ENCODE measurements at regions not wholly inside any gene's neighbourhood (a gene's known extent, or its start where the extent isn't known, plus 50 kb on each side); places are given as distances from the start of the nearest gene placed in this dataset.

DNA sequence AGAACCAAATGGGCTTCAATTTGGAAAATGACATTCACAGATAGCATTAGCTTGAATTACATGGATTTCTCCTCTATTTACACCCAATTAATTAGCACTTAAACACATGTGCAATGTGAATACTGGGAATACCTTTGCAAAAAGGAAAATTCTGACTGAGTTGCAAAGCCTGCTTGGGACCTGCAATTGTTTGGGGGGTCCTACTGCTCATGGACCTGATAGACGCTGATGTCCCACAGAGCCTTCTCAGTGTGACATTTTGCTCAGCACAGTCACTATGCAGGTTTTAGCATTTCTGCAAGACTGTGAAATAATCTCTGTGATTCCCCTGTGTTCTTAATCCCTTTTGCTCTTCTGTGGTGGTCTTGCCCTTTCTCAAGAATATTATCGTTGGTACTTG lies 101.2 kb upstream of the PGRMC2 start:
- no peaks in the 10 kb centered on the region for H3F3A ChIP-seq (ENCODE audit: insufficient read depth, low read length)
- no peaks in the 10 kb centered on the region for H3K4me1 ChIP-seq (ENCODE audit: insufficient read depth, low read length, severe bottlenecking)
- H2AFZ ChIP-seq (ENCODE audit: low read length), result no peak overlapping the region
- H3K4me2 ChIP-seq (ENCODE audit: low read length), result no peak overlapping the region
- H4K20me1 ChIP-seq (ENCODE audit: insufficient read depth, low read length), result no peaks in the 10 kb centered on the region
- no peaks in the 10 kb centered on the region for H3K79me2 ChIP-seq (ENCODE audit: insufficient read depth, low read length)
- H3K9me3 ChIP-seq (ENCODE audit: low read length), result no peaks in the 10 kb centered on the region
- no peak overlapping the region for H3K9ac ChIP-seq (ENCODE audit: low read length)
- H3K27ac ChIP-seq (ENCODE audit: low read depth, low read length, poor library complexity, severe bottlenecking), result no peak overlapping the region
- no peaks in the 10 kb centered on the region for H3K36me3 ChIP-seq (ENCODE audit: insufficient read depth, low read length)
- H3K27me3 ChIP-seq (ENCODE audit: insufficient read depth, low read length), result no peaks in the 10 kb centered on the region
- no peak overlapping the region for H3K4me3 ChIP-seq (ENCODE audit: low read depth, low read length, poor library complexity, severe bottlenecking)
- no peak for TF ChIP-seq EZH2 (IDR thresholded peaks at IDR 0.05; ENCODE audit: borderline replicate concordance, low read length)
- TF ChIP-seq, protein P1, sequence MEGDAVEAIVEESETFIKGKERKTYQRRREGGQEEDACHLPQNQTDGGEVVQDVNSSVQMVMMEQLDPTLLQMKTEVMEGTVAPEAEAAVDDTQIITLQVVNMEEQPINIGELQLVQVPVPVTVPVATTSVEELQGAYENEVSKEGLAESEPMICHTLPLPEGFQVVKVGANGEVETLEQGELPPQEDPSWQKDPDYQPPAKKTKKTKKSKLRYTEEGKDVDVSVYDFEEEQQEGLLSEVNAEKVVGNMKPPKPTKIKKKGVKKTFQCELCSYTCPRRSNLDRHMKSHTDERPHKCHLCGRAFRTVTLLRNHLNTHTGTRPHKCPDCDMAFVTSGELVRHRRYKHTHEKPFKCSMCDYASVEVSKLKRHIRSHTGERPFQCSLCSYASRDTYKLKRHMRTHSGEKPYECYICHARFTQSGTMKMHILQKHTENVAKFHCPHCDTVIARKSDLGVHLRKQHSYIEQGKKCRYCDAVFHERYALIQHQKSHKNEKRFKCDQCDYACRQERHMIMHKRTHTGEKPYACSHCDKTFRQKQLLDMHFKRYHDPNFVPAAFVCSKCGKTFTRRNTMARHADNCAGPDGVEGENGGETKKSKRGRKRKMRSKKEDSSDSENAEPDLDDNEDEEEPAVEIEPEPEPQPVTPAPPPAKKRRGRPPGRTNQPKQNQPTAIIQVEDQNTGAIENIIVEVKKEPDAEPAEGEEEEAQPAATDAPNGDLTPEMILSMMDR (IDR thresholded peaks at IDR 0.05; ENCODE audit: low read length), result no peak
- H3K9me2 ChIP-seq (ENCODE audit: low read depth, low read length), result no peaks in the 10 kb centered on the region

DNA sequence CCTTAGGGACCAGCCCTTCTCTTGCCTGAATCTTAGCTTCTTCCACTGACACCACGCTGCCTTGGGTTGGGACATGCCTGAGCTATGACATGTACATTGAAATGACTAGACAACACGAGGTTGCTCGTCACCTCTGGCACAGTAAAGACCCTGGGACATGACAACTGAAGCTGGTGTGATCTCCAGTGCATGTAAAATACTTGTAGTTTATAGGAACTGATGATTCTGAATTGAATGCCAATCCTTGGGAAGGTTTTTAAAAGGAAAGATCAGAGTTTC lies 100.7 kb upstream of the PGRMC2 start:
- Histone ChIP-seq H3K27me3 (ENCODE audit: insufficient read depth, low read length) (no peaks in the 10 kb centered on the region), H3K4me1 (ENCODE audit: insufficient read depth, low read length, severe bottlenecking) (no peaks in the 10 kb centered on the region), H3K9me3 (ENCODE audit: low read length) (no peaks in the 10 kb centered on the region), H2AFZ (ENCODE audit: low read length) (no peak overlapping the region), H3K9ac (ENCODE audit: low read length) (no peak overlapping the region), H3F3A (ENCODE audit: insufficient read depth, low read length) (no peaks in the 10 kb centered on the region), H3K79me2 (ENCODE audit: insufficient read depth, low read length) (no peaks in the 10 kb centered on the region), H3K9me2 (ENCODE audit: low read depth, low read length) (no peaks in the 10 kb centered on the region), H4K20me1 (ENCODE audit: insufficient read depth, low read length) (no peaks in the 10 kb centered on the region), H3K27ac (ENCODE audit: low read depth, low read length, poor library complexity, severe bottlenecking) (no peak overlapping the region), H3K4me2 (ENCODE audit: low read length) (no peak overlapping the region), H3K36me3 (ENCODE audit: insufficient read depth, low read length) (no peaks in the 10 kb centered on the region), H3K4me3 (ENCODE audit: low read depth, low read length, poor library complexity, severe bottlenecking) (no peak overlapping the region)
- no peak for TF ChIP-seq EZH2 (IDR thresholded peaks at IDR 0.05; ENCODE audit: borderline replicate concordance, low read length)
- TF ChIP-seq, protein P1 (IDR thresholded peaks at IDR 0.05; ENCODE audit: low read length), result no peak

DNA sequence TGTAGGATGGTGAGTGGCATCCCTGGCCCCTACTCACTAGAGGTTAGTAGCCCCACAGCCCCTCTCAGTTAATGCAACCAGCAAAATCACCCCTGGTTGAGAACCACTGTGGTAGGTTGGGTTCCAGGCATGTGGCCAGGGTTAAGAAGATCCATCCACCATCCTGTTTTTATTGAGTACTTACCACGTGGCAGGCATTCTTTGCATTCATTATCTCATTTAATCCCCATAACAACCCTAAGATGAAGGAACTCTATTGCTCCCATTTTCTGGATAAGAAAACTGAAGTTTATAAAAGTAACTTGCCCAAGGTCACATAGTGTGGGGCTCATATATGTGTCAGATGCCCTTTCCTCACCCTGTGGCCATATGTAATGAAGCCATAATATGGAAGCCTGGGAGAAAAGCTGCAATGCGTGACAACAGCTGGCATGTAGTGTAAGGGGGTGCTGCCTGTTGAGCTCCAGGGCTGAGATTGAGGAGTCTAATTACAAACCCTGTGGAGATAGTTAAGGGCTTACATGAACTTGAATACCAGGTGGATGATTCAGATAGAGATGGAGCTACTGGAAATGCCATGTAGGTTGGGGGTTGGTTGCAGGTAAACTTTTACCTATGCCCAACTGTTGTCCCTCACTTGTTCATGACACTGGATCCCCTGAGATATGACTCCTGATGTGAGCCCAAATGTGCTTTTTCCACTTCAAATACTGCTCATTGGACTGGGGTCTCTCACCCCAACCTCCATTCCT lies 100.2 kb upstream of the PGRMC2 start:
- no peak overlapping the region for H3K9ac ChIP-seq (ENCODE audit: low read length)
- no peaks in the 10 kb centered on the region for H3K36me3 ChIP-seq (ENCODE audit: insufficient read depth, low read length)
- no peak for TF ChIP-seq EZH2 (IDR thresholded peaks at IDR 0.05; ENCODE audit: borderline replicate concordance, low read length)
- TF ChIP-seq, protein P1 (IDR thresholded peaks at IDR 0.05; ENCODE audit: low read length), result no peak
- H3K9me3 ChIP-seq (ENCODE audit: low read length), result no peaks in the 10 kb centered on the region
- no peaks in the 10 kb centered on the region for H3K79me2 ChIP-seq (ENCODE audit: insufficient read depth, low read length)
- no peaks in the 10 kb centered on the region for H3K9me2 ChIP-seq (ENCODE audit: low read depth, low read length)
- no peaks in the 10 kb centered on the region for H3K4me1 ChIP-seq (ENCODE audit: insufficient read depth, low read length, severe bottlenecking)
- H3K27ac ChIP-seq (ENCODE audit: low read depth, low read length, poor library complexity, severe bottlenecking), result no peak overlapping the region
- H3K27me3 ChIP-seq (ENCODE audit: insufficient read depth, low read length), result no peaks in the 10 kb centered on the region
- H3K4me3 ChIP-seq (ENCODE audit: low read depth, low read length, poor library complexity, severe bottlenecking), result no peak overlapping the region
- no peak overlapping the region for H3K4me2 ChIP-seq (ENCODE audit: low read length)
- H2AFZ ChIP-seq (ENCODE audit: low read length), result no peak overlapping the region
- no peaks in the 10 kb centered on the region for H4K20me1 ChIP-seq (ENCODE audit: insufficient read depth, low read length)
- H3F3A ChIP-seq (ENCODE audit: insufficient read depth, low read length), result no peaks in the 10 kb centered on the region
